ENCODE measurements at regions not wholly inside any gene's neighbourhood (a gene's known extent, or its start where the extent isn't known, plus 50 kb on each side); places are given as distances from the start of the nearest gene placed in this dataset.

- no peak for DNase-seq (ENCODE audit: low spot score)
- Histone ChIP-seq H2BK15ac (ENCODE audit: low read length) (no peak overlapping the region), H2BK120ac (ENCODE audit: low read depth, low read length) (no peak overlapping the region), H3K23ac (ENCODE audit: low read depth, low read length, poor library complexity) (no peak overlapping the region), H2AK5ac (ENCODE audit: low read depth, low read length) (no peak overlapping the region), H3K79me1 (ENCODE audit: low read depth, low read length) (no peaks in the 10 kb centered on the region), H2AFZ (ENCODE audit: low read length) (no peak overlapping the region), H3K9ac (ENCODE audit: low read depth, low read length, poor library complexity) (no peak overlapping the region), H3K36me3 (replicated peaks in 1 of 2; ENCODE audit: control insufficient read depth in 2 of 2, insufficient read depth in 2 of 2, low read length in 2 of 2) (no peaks in the 10 kb centered on the region), H3K4me3 (ENCODE audit: low read length in 2 of 2) (no peak overlapping the region), H4K91ac (ENCODE audit: low read depth, low read length, poor library complexity) (no peak overlapping the region), H3K27me3 (ENCODE audit: control insufficient read depth in 3 of 3, insufficient read depth in 3 of 3, low read depth in 1 of 3, low read length in 3 of 3) (no peaks in the 10 kb centered on the region), H2BK5ac (ENCODE audit: low read length) (no peak overlapping the region), H3K9me3 (replicated peaks in 1 of 2; ENCODE audit: control insufficient read depth in 2 of 2, insufficient read depth in 1 of 2, low read depth in 1 of 2, low read length in 2 of 2) (no peaks in the 10 kb centered on the region), H3K4me1 (ENCODE audit: control insufficient read depth in 2 of 2, insufficient read depth in 1 of 2, low read depth in 1 of 2, low read length in 2 of 2) (no peaks in the 10 kb centered on the region), H2BK12ac (ENCODE audit: low read length) (no peak overlapping the region), H4K8ac (ENCODE audit: low read depth, low read length) (no peak overlapping the region), H3K4me2 (ENCODE audit: insufficient read depth, low read length, poor library complexity, severe bottlenecking) (no peak overlapping the region), H3K14ac (ENCODE audit: low read length) (no peak overlapping the region), H3K18ac (ENCODE audit: low read length) (no peak overlapping the region), H3K27ac (replicated peaks; ENCODE audit: low read length) (no peak overlapping the region), H3K4ac (ENCODE audit: low read length) (no peak overlapping the region)
- WGBS, 2 donors (ENCODE audit: extremely low coverage in 2 of 2, insufficient read length in 2 of 2, insufficient replicate concordance in 1 of 2): no CpG with 5 or more reads among the region's 6 CpGs
Observed at GRCh38 chr20:23231561-23232218, 118.9 kb upstream of the NXT1 start.

GRCh38 chr20:23230766-23231385, 119.7 kb upstream of the NXT1 start:
- Histone ChIP-seq H3K27me3 (ENCODE audit: control insufficient read depth in 3 of 3, insufficient read depth in 3 of 3, low read depth in 1 of 3, low read length in 3 of 3) (no peaks in the 10 kb centered on the region), H3K18ac (ENCODE audit: low read length) (no peak overlapping the region), H2AFZ (ENCODE audit: low read length) (no peak overlapping the region), H2AK5ac (ENCODE audit: low read depth, low read length) (no peak overlapping the region), H2BK15ac (ENCODE audit: low read length) (no peak overlapping the region), H2BK12ac (ENCODE audit: low read length) (no peak overlapping the region), H3K9ac (ENCODE audit: low read depth, low read length, poor library complexity) (no peak overlapping the region), H2BK5ac (ENCODE audit: low read length) (no peak overlapping the region), H3K79me1 (ENCODE audit: low read depth, low read length) (no peaks in the 10 kb centered on the region), H3K4me2 (ENCODE audit: insufficient read depth, low read length, poor library complexity, severe bottlenecking) (no peak overlapping the region), H3K4ac (ENCODE audit: low read length) (no peak overlapping the region), H3K27ac (replicated peaks; ENCODE audit: low read length) (no peak overlapping the region), H3K9me3 (replicated peaks in 1 of 2; ENCODE audit: control insufficient read depth in 2 of 2, insufficient read depth in 1 of 2, low read depth in 1 of 2, low read length in 2 of 2) (no peaks in the 10 kb centered on the region), H2BK120ac (ENCODE audit: low read depth, low read length) (no peak overlapping the region), H4K91ac (ENCODE audit: low read depth, low read length, poor library complexity) (no peak overlapping the region), H3K4me1 (ENCODE audit: control insufficient read depth in 2 of 2, insufficient read depth in 1 of 2, low read depth in 1 of 2, low read length in 2 of 2) (no peaks in the 10 kb centered on the region), H4K8ac (ENCODE audit: low read depth, low read length) (no peak overlapping the region), H3K4me3 (ENCODE audit: low read length in 2 of 2) (peak overlapping the region in 1 of 2 donors; percentile 34), H3K14ac (ENCODE audit: low read length) (no peak overlapping the region), H3K36me3 (replicated peaks in 1 of 2; ENCODE audit: control insufficient read depth in 2 of 2, insufficient read depth in 2 of 2, low read length in 2 of 2) (no peaks in the 10 kb centered on the region), H3K23ac (ENCODE audit: low read depth, low read length, poor library complexity) (peak overlapping the region; percentile 21)
- DNase-seq (ENCODE audit: low spot score): no peak
- no CpG with 5 or more reads among the region's 16 CpGs for WGBS, 2 donors (ENCODE audit: extremely low coverage in 2 of 2, insufficient read length in 2 of 2, insufficient replicate concordance in 1 of 2)

GRCh38 chr20:23229989-23230388, 120.6 kb upstream of the NXT1 start:
- Histone ChIP-seq H3K4me1 (ENCODE audit: control insufficient read depth in 2 of 2, insufficient read depth in 1 of 2, low read depth in 1 of 2, low read length in 2 of 2) (no peaks in the 10 kb centered on the region), H3K27me3 (ENCODE audit: control insufficient read depth in 3 of 3, insufficient read depth in 3 of 3, low read depth in 1 of 3, low read length in 3 of 3) (no peaks in the 10 kb centered on the region), H3K14ac (ENCODE audit: low read length) (no peak overlapping the region), H3K36me3 (replicated peaks in 1 of 2; ENCODE audit: control insufficient read depth in 2 of 2, insufficient read depth in 2 of 2, low read length in 2 of 2) (no peaks in the 10 kb centered on the region), H3K9me3 (replicated peaks in 1 of 2; ENCODE audit: control insufficient read depth in 2 of 2, insufficient read depth in 1 of 2, low read depth in 1 of 2, low read length in 2 of 2) (no peaks in the 10 kb centered on the region), H2BK12ac (ENCODE audit: low read length) (no peak overlapping the region), H4K8ac (ENCODE audit: low read depth, low read length) (no peak overlapping the region), H3K79me1 (ENCODE audit: low read depth, low read length) (no peaks in the 10 kb centered on the region), H2BK5ac (ENCODE audit: low read length) (no peak overlapping the region), H3K18ac (ENCODE audit: low read length) (no peak overlapping the region), H2AFZ (ENCODE audit: low read length) (no peak overlapping the region), H3K23ac (ENCODE audit: low read depth, low read length, poor library complexity) (no peak overlapping the region), H3K4ac (ENCODE audit: low read length) (no peak overlapping the region), H3K9ac (ENCODE audit: low read depth, low read length, poor library complexity) (no peak overlapping the region), H3K4me2 (ENCODE audit: insufficient read depth, low read length, poor library complexity, severe bottlenecking) (no peak overlapping the region), H2BK15ac (ENCODE audit: low read length) (no peak overlapping the region), H3K27ac (replicated peaks; ENCODE audit: low read length) (no peak overlapping the region), H4K91ac (ENCODE audit: low read depth, low read length, poor library complexity) (no peak overlapping the region), H2BK120ac (ENCODE audit: low read depth, low read length) (no peak overlapping the region), H3K4me3 (ENCODE audit: low read length in 2 of 2) (no peak overlapping the region), H2AK5ac (ENCODE audit: low read depth, low read length) (no peak overlapping the region)
- WGBS, 2 donors (ENCODE audit: extremely low coverage in 2 of 2, insufficient read length in 2 of 2, insufficient replicate concordance in 1 of 2): no CpG with 5 or more reads among the region's 3 CpGs
- DNase-seq (ENCODE audit: low spot score): no peak

- Histone ChIP-seq H2BK15ac (ENCODE audit: low read length) (no peak overlapping the region), H3K36me3 (replicated peaks in 1 of 2; ENCODE audit: control insufficient read depth in 2 of 2, insufficient read depth in 2 of 2, low read length in 2 of 2) (no peaks in the 10 kb centered on the region), H3K14ac (ENCODE audit: low read length) (no peak overlapping the region), H3K18ac (ENCODE audit: low read length) (no peak overlapping the region), H3K4me2 (ENCODE audit: insufficient read depth, low read length, poor library complexity, severe bottlenecking) (no peak overlapping the region), H3K27ac (replicated peaks; ENCODE audit: low read length) (no peak overlapping the region), H2BK12ac (ENCODE audit: low read length) (no peak overlapping the region), H3K4me1 (ENCODE audit: control insufficient read depth in 2 of 2, insufficient read depth in 1 of 2, low read depth in 1 of 2, low read length in 2 of 2) (no peaks in the 10 kb centered on the region), H3K79me1 (ENCODE audit: low read depth, low read length) (no peaks in the 10 kb centered on the region), H2AK5ac (ENCODE audit: low read depth, low read length) (no peak overlapping the region), H2BK120ac (ENCODE audit: low read depth, low read length) (no peak overlapping the region), H2AFZ (ENCODE audit: low read length) (no peak overlapping the region), H3K23ac (ENCODE audit: low read depth, low read length, poor library complexity) (no peak overlapping the region), H3K4me3 (ENCODE audit: low read length in 2 of 2) (no peak overlapping the region), H4K8ac (ENCODE audit: low read depth, low read length) (no peak overlapping the region), H3K9me3 (replicated peaks in 1 of 2; ENCODE audit: control insufficient read depth in 2 of 2, insufficient read depth in 1 of 2, low read depth in 1 of 2, low read length in 2 of 2) (no peaks in the 10 kb centered on the region), H3K27me3 (ENCODE audit: control insufficient read depth in 3 of 3, insufficient read depth in 3 of 3, low read depth in 1 of 3, low read length in 3 of 3) (no peaks in the 10 kb centered on the region), H2BK5ac (ENCODE audit: low read length) (no peak overlapping the region), H4K91ac (ENCODE audit: low read depth, low read length, poor library complexity) (no peak overlapping the region), H3K9ac (ENCODE audit: low read depth, low read length, poor library complexity) (no peak overlapping the region), H3K4ac (ENCODE audit: low read length) (no peak overlapping the region)
- DNase-seq (ENCODE audit: low spot score): no peak
- no CpG with 5 or more reads among the region's 3 CpGs for WGBS, 2 donors (ENCODE audit: extremely low coverage in 2 of 2, insufficient read length in 2 of 2, insufficient replicate concordance in 1 of 2)
Observed at GRCh38 chr20:23228912-23229311, 121.7 kb upstream of the NXT1 start.

Measured in neuronal stem cell (in vitro differentiated cells).